GM12878 (cell line): ENCODE measurements at regions not wholly inside any gene's neighbourhood (a gene's known extent, or its start where the extent isn't known, plus 50 kb on each side); places are given as distances from the start of the nearest gene placed in this dataset.
"Not testable (repeated sequence)": the region's sequence is repeated elsewhere in the genome, so short reads cannot be mapped to it uniquely, and the experiment has no call there.

Experiments used
- ATAC-seq: fragments of 200-7000 bp; cut with Tn5 transposase; 3 replicates; pipeline ENCODE4 v1.9.1; 2020; ENCODE audit warnings: mild to moderate bottlenecking, moderate library complexity
- BruUV-seq: library from RNA; stranded (reverse); fragments of 400-500 nt; replicated peaks from 2 replicates; lab custom pipeline; 2021; lab: Mats Ljungman, UMichigan
- CTCF ChIA-PET: fragments of 300-600 bp; sonication (Branson Sonifier 250); formaldehyde crosslinking; extraction: SDS; loops from one replicate; lab custom pipeline; 2021; ENCODE audit warnings: inconsistent platforms; lab: Yijun Ruan, JAX
- POLR2A ChIA-PET: fragments of 350-600 bp; formaldehyde crosslinking; extraction: SDS; loops from one replicate; lab custom pipeline; 2021; ENCODE audit warnings: inconsistent platforms; lab: Charles Lee
- RAD21 ChIA-PET: fragments of 300-600 bp; sonication (Branson Sonifier 250); formaldehyde crosslinking; loops from one replicate; lab custom pipeline; 2023; ENCODE audit warnings: antibody characterized with exemption; ENCODE audit not compliant: unreplicated experiment; lab: Charles Lee
- SMC1A ChIA-PET: fragments of 300-600 bp; sonication (Branson Sonifier 250); formaldehyde crosslinking; loops from one replicate; lab custom pipeline; 2023; ENCODE audit not compliant: unreplicated experiment, uncharacterized antibody; lab: Charles Lee
- DNase-seq: peaks from one replicate; pipeline ENCODE4 v3.0.0-alpha.2; 2011; ENCODE audit warnings: low read depth, low spot score
- FAIRE-seq: peaks from 3 replicates; lab custom pipeline; 2011; peaks lifted over from hg19 to GRCh38; lab: Jason Lieb, UNC
- H2AFZ ChIP-seq: 2 replicates; pipeline ENCODE4 v1.6.0; 2011; ENCODE audit warnings: low read depth, low read length, control low read depth; ENCODE audit not compliant: control insufficient read depth
- H3K27ac ChIP-seq: 2 replicates; pipeline ENCODE4 v1.5.1; 2011; ENCODE audit warnings: control low read depth; ENCODE audit not compliant: control insufficient read depth, insufficient read depth
- H3K27me3 ChIP-seq, 2 experiments: replicated peaks in 1 of 2; 2 replicates each; pipeline versions ENCODE4 v1.6.0 to v1.6.1; 2011; ENCODE audit warnings: low read length in 1 of 2; ENCODE audit not compliant: control insufficient read depth in 2 of 2, insufficient read depth in 2 of 2
- H3K36me3 ChIP-seq, 2 experiments: 2 replicates each; pipeline ENCODE4 v1.5.1; 2011; ENCODE audit warnings: low read length in 1 of 2; ENCODE audit not compliant: control insufficient read depth in 2 of 2, insufficient read depth in 2 of 2
- H3K4me1 ChIP-seq: 2 replicates; pipeline ENCODE4 v1.6.1; 2011; ENCODE audit warnings: mild to moderate bottlenecking, low read length, moderate library complexity, mixed read lengths; ENCODE audit not compliant: control insufficient read depth, insufficient read depth
- H3K4me2 ChIP-seq: 2 replicates; pipeline ENCODE4 v1.6.0; 2011; ENCODE audit warnings: control low read depth; ENCODE audit not compliant: control insufficient read depth, insufficient read depth
- H3K4me3 ChIP-seq: fragments of 200-600 bp; sonication (generic); 2 replicates; pipeline ENCODE4 v1.5.1; 2016
- H3K79me2 ChIP-seq: 2 replicates; pipeline ENCODE4 v1.6.0; 2011; ENCODE audit warnings: low read length; ENCODE audit not compliant: control insufficient read depth, insufficient read depth
- H3K9ac ChIP-seq: 2 replicates; pipeline ENCODE4 v1.8.0; 2011; ENCODE audit warnings: low read length, control low read depth, mixed read lengths; ENCODE audit not compliant: control insufficient read depth, insufficient read depth
- H3K9me3 ChIP-seq: replicated peaks from 3 replicates; pipeline ENCODE4 v1.5.1; 2011; ENCODE audit warnings: mild to moderate bottlenecking, low read length; ENCODE audit not compliant: control insufficient read depth, insufficient read depth
- H4K20me1 ChIP-seq: 2 replicates; pipeline ENCODE4 v1.6.0; 2011; ENCODE audit not compliant: control insufficient read depth, insufficient read depth
- CTCF ChIP-seq, 3 experiments: IDR thresholded peaks in 2 of 3; conservative IDR thresholded peaks in 1 of 3; 2 replicates each; pipeline ENCODE4 v1.5.1; 2011; ENCODE audit warnings: low read depth in 3 of 3, low read length in 3 of 3, mild to moderate bottlenecking in 3 of 3, control low read depth in 2 of 3, moderate library complexity in 2 of 3, inconsistent platforms in 1 of 3, mixed read lengths in 1 of 3; ENCODE audit not compliant: control insufficient read depth in 2 of 3, insufficient read depth in 1 of 3; ENCODE audit errors: extremely low read depth in 1 of 3
- EED ChIP-seq: sonication (generic); IDR thresholded peaks from 2 replicates; pipeline ENCODE4 v1.6.1; 2016; ENCODE audit warnings: antibody characterized with exemption, low read depth
- EP300 ChIP-seq, 2 experiments: fragments of 150-350 bp in 1 of 2; IDR thresholded peaks; 2 replicates each; pipeline ENCODE4 v1.6.1; 2011 to 2012; ENCODE audit warnings: low read depth in 2 of 2, low read length in 2 of 2, borderline replicate concordance in 1 of 2, improper control_type of control experiment in 1 of 2, inconsistent platforms in 1 of 2; ENCODE audit not compliant: control insufficient read depth in 1 of 2
- FOS ChIP-seq: IDR thresholded peaks from 3 replicates; pipeline ENCODE4 v1.6.1; 2011; ENCODE audit warnings: borderline replicate concordance; ENCODE audit not compliant: insufficient read length; ENCODE audit errors: extremely low read depth
- KLF5 ChIP-seq: fragments of 450-650 bp; IDR thresholded peaks from 2 replicates; pipeline ENCODE4 v1.6.1; 2014; ENCODE audit warnings: mild to moderate bottlenecking; ENCODE audit not compliant: partially characterized antibody
- LARP7 ChIP-seq: fragments of 450-650 bp; IDR thresholded peaks from 2 replicates; pipeline ENCODE4 v1.6.1; 2017; ENCODE audit warnings: mild to moderate bottlenecking
- MTA3 ChIP-seq: IDR thresholded peaks from 2 replicates; pipeline ENCODE4 v1.6.1; 2012; ENCODE audit warnings: low read length, inconsistent platforms, borderline replicate concordance
- RAD21 ChIP-seq: IDR thresholded peaks from 2 replicates; pipeline ENCODE4 v1.6.1; 2011; ENCODE audit warnings: mild to moderate bottlenecking, low read depth, low read length, moderate library complexity; ENCODE audit not compliant: insufficient read depth
- STAT3 ChIP-seq: IDR thresholded peaks from 2 replicates; pipeline ENCODE4 v1.6.1; 2011; ENCODE audit warnings: low read depth, low read length, improper control_type of control experiment
- TBL1XR1 ChIP-seq: IDR thresholded peaks from 2 replicates; pipeline ENCODE4 v1.6.1; 2012; ENCODE audit warnings: low read depth, low read length, improper control_type of control experiment
- WRNIP1 ChIP-seq: IDR thresholded peaks from 2 replicates; pipeline ENCODE4 v1.6.1; 2011; ENCODE audit warnings: low read depth, low read length, improper control_type of control experiment, borderline replicate concordance
- ZBTB11 ChIP-seq: fragments of 450-650 bp; formaldehyde crosslinking; IDR thresholded peaks from 2 replicates; pipeline ENCODE4 v1.5.0; 2022; ENCODE audit warnings: mild to moderate bottlenecking, missing genetic modification characterization
- WGBS: methylation state at CpG from one replicate; pipeline ENCODE4 v1.1.6; 2016; ENCODE audit warnings: low lambda C conversion rate; ENCODE audit not compliant: insufficient replicate concordance, insufficient coverage; ENCODE audit errors: missing lambda C conversion rate; 5-methylcytosine and 5-hydroxymethylcytosine counted together
- in situ Hi-C: fragments of 300-500 bp; cut with MboI; formaldehyde crosslinking; loops from 9 replicates; pipeline ENCODE4 v1.14.3; 2018; ENCODE audit warnings: mixed read lengths
- intact Hi-C: fragments of 100-400 bp; cut with micrococcal nuclease; formaldehyde crosslinking; loops from one replicate; pipeline ENCODE4 v1.14.2; 2022; ENCODE audit not compliant: unreplicated experiment

GRCh38 chr5:54381319-54381718, 70.9 kb upstream of the ARL15 start:
- CTCF ChIA-PET, H3K9me3 ChIP-seq, H3K79me2 ChIP-seq, FAIRE-seq, DNase-seq, SMC1A ChIA-PET, H3K9ac ChIP-seq, in situ Hi-C loops, H3K36me3 ChIP-seq, intact Hi-C loops, H3K4me3 ChIP-seq, H2AFZ ChIP-seq, H3K4me1 ChIP-seq, POLR2A ChIA-PET, RAD21 ChIA-PET, H3K27ac ChIP-seq, BruUV-seq, H4K20me1 ChIP-seq, H3K4me2 ChIP-seq, ATAC-seq, H3K27me3 ChIP-seq: not testable (repeated sequence)
- 80% methylated on average over 20 of the region's 31 CpGs for WGBS

- no peaks in the 10 kb centered on the region for H3K4me1 ChIP-seq
- FAIRE-seq (no peak), ATAC-seq (no peak), DNase-seq (no peak)
- no peaks in the 10 kb centered on the region for H3K36me3 ChIP-seq
- H2AFZ ChIP-seq = no peak overlapping the region
- WGBS = 19% methylated on average over 2 of the region's 2 CpGs
- ChIA-PET CTCF (interaction anchor here (0.5 to 3.3 kb wide), 16 partner anchors 9 to 1041 kb away, joined by 3 to 23 read pairs (median 4); no protein-coding TSS in a partner anchor), RAD21 (interaction anchor here (0.6 to 2.7 kb wide), 5 partner anchors 9 to 110 kb away, joined by 3 to 17 read pairs (median 5); no protein-coding TSS in a partner anchor), POLR2A (interaction anchor here (0.7 to 1.3 kb wide), 3 partner anchors 26 to 110 kb away, joined by 3 read pairs; no protein-coding TSS in a partner anchor), SMC1A (interaction anchor here (0.7 to 2.7 kb wide), 13 partner anchors 9 to 110 kb away, joined by 3 to 17 read pairs (median 4); no protein-coding TSS in a partner anchor)
- no peak overlapping the region for H3K27ac ChIP-seq
- no TSS peak for BruUV-seq
- intact Hi-C loops = no loop called here
- H4K20me1 ChIP-seq = no peaks in the 10 kb centered on the region
- no peak overlapping the region for H3K9ac ChIP-seq
- in situ Hi-C loops = no loop called here
- no peaks in the 10 kb centered on the region for H3K79me2 ChIP-seq
- no peak overlapping the region for H3K4me3 ChIP-seq
- H3K4me2 ChIP-seq = no peak overlapping the region
- no peaks in the 10 kb centered on the region for H3K27me3 ChIP-seq
- no peaks in the 10 kb centered on the region for H3K9me3 ChIP-seq
- no peak for TF ChIP-seq TBL1XR1
- no peak for TF ChIP-seq EED
- no peak for TF ChIP-seq MTA3
- no peak for TF ChIP-seq STAT3
- TF ChIP-seq FOS = no peak
- TF ChIP-seq ZBTB11 = no peak
- no peak for TF ChIP-seq KLF5
- TF ChIP-seq CTCF (IDR thresholded peaks at IDR 0.05 in 2 of 3, conservative IDR thresholded peaks at IDR 0.05 in 1 of 3; ENCODE audit: control insufficient read depth in 2 of 3, extremely low read depth in 1 of 3, insufficient read depth in 1 of 3, low read depth in 3 of 3, low read length in 3 of 3) = peak in 2 of 3 experiments; percentile 9 to 25; a peak in 2 of 6 replicates
- TF ChIP-seq LARP7 = no peak
- TF ChIP-seq EP300 (IDR thresholded peaks at IDR 0.05; ENCODE audit: borderline replicate concordance in 1 of 2, control insufficient read depth in 1 of 2, low read depth in 2 of 2, low read length in 2 of 2) = no peak
- peak; percentile 45; the same call in 1 of the 2 replicates for TF ChIP-seq RAD21
- TF ChIP-seq WRNIP1 = no peak
These were observed 69.2 kb upstream of the ARL15 start for GRCh38 chr5:54379590-54379989.
